Endothelial cell of umbilical vein (primary cell): ENCODE measurements at regions not wholly inside any gene's neighbourhood (a gene's known extent, or its start where the extent isn't known, plus 50 kb on each side); places are given as distances from the start of the nearest gene placed in this dataset.

Source experiments
- BruUV-seq: library from RNA; stranded (reverse); fragments of 400-500 nt; replicated peaks from 2 replicates; lab custom pipeline; 2021; lab: Mats Ljungman, UMichigan
- CTCF ChIA-PET: fragments of 300-600, 350-600 bp; sonication (Branson Sonifier 250); formaldehyde crosslinking; loops from one replicate; lab custom pipeline; 2021; ENCODE audit warnings: antibody characterized with exemption, inconsistent platforms; lab: Charles Lee
- POLR2A ChIA-PET: fragments of 300-600, 350-600 bp; sonication (Branson Sonifier 250); formaldehyde crosslinking; loops from one replicate; lab custom pipeline; 2021; ENCODE audit warnings: antibody characterized with exemption, inconsistent platforms; lab: Charles Lee
- DNase-seq: peaks from one replicate; pipeline ENCODE4 v3.0.0-alpha.2; 2011; ENCODE audit warnings: low read depth, low spot score
- FAIRE-seq: peaks from 2 replicates; lab custom pipeline; 2011; peaks lifted over from hg19 to GRCh38; lab: Jason Lieb, UNC
- H2AFZ ChIP-seq: 2 replicates; pipeline ENCODE4 v1.6.0; 2012; ENCODE audit warnings: low read depth, low read length, control low read depth, inconsistent platforms
- H3K27ac ChIP-seq: 2 replicates; pipeline ENCODE4 v1.5.1; 2011; ENCODE audit warnings: low read depth, mild to moderate bottlenecking, control low read depth, low read length, moderate library complexity; ENCODE audit not compliant: insufficient read depth
- H3K27me3 ChIP-seq, 2 experiments: 2 replicates each; pipeline versions ENCODE4 v1.6.0 to v1.6.1; 2011; ENCODE audit warnings: low read length in 2 of 2, mixed read lengths in 1 of 2; ENCODE audit not compliant: control insufficient read depth in 2 of 2, insufficient read depth in 2 of 2
- H3K36me3 ChIP-seq, 2 experiments: 2 replicates in 1 of 2; 3 replicates in 1 of 2; pipeline ENCODE4 v1.5.1; 2011; ENCODE audit warnings: low read length in 2 of 2, mild to moderate bottlenecking in 1 of 2, moderate library complexity in 1 of 2; ENCODE audit not compliant: control insufficient read depth in 2 of 2, insufficient read depth in 2 of 2; ENCODE audit errors: extremely low read depth in 1 of 2
- H3K4me1 ChIP-seq: 3 replicates; pipeline ENCODE4 v1.5.1; 2011; ENCODE audit warnings: mild to moderate bottlenecking, low read length; ENCODE audit not compliant: control insufficient read depth, insufficient read depth; ENCODE audit errors: extremely low read depth
- H3K4me2 ChIP-seq: 2 replicates; pipeline ENCODE4 v1.6.1; 2011; ENCODE audit warnings: low read length, control low read depth, mixed read lengths; ENCODE audit not compliant: insufficient read depth
- H3K4me3 ChIP-seq, 3 experiments: fragments of 200-600 bp in 1 of 3; sonication (generic), shearing (Covaris generic) in 1 of 3; replicated peaks in 1 of 3; 2 replicates each; pipeline ENCODE4 v1.5.1; 2011 to 2016; ENCODE audit warnings: control low read depth in 3 of 3, low read length in 3 of 3, mild to moderate bottlenecking in 2 of 3, inconsistent platforms in 1 of 3, low read depth in 1 of 3, moderate library complexity in 1 of 3; ENCODE audit not compliant: insufficient read depth in 1 of 3
- H3K79me2 ChIP-seq: 2 replicates; pipeline ENCODE4 v1.6.0; 2012; ENCODE audit warnings: low read length, inconsistent platforms; ENCODE audit not compliant: control insufficient read depth, insufficient read depth
- H3K9ac ChIP-seq: replicated peaks from 2 replicates; pipeline ENCODE3; 2011; ENCODE audit warnings: low read length, control low read depth; ENCODE audit not compliant: insufficient read depth; ENCODE audit errors: extremely low read depth
- H3K9me1 ChIP-seq: replicated peaks from 3 replicates; pipeline ENCODE4 v1.6.0; 2011; ENCODE audit warnings: mild to moderate bottlenecking, low read length; ENCODE audit not compliant: control insufficient read depth, insufficient read depth; ENCODE audit errors: extremely low read depth
- H3K9me3 ChIP-seq: replicated peaks from 2 replicates; pipeline ENCODE4 v1.5.1; 2012; ENCODE audit warnings: low read length, inconsistent platforms; ENCODE audit not compliant: control insufficient read depth, insufficient read depth
- H4K20me1 ChIP-seq: replicated peaks from 2 replicates; pipeline ENCODE3; 2011; ENCODE audit warnings: mild to moderate bottlenecking, low read length; ENCODE audit not compliant: control insufficient read depth, insufficient read depth; ENCODE audit errors: extremely low read depth
- CTCF ChIP-seq, 2 donors: IDR thresholded peaks; 1 replicate in 1 of 2; 2 replicates in 1 of 2; pipeline ENCODE4 v1.5.1; 2011; ENCODE audit warnings: low read length in 2 of 2, mild to moderate bottlenecking in 2 of 2, moderate library complexity in 2 of 2, control low read depth in 1 of 2, inconsistent platforms in 1 of 2, low read depth in 1 of 2; ENCODE audit not compliant: insufficient read depth in 1 of 2; ENCODE audit errors: extremely low read depth in 1 of 2
- EZH2 ChIP-seq: IDR thresholded peaks from 2 replicates; pipeline ENCODE4 v1.6.1; 2012; ENCODE audit warnings: borderline replicate concordance, low read depth, mild to moderate bottlenecking, moderate library complexity, low read length, inconsistent platforms; ENCODE audit not compliant: severe bottlenecking
- FOS ChIP-seq: IDR thresholded peaks from 2 replicates; pipeline ENCODE4 v1.6.1; 2011; ENCODE audit warnings: mild to moderate bottlenecking, low read length, moderate library complexity, borderline replicate concordance; ENCODE audit not compliant: insufficient read depth
- GATA2 ChIP-seq: IDR thresholded peaks from 2 replicates; pipeline ENCODE4 v1.7.0; 2011; ENCODE audit warnings: low read depth, mild to moderate bottlenecking, moderate library complexity, mixed read lengths, low read length; ENCODE audit not compliant: insufficient read length, insufficient read depth
- JUN ChIP-seq: IDR thresholded peaks from 2 replicates; pipeline ENCODE4 v1.6.1; 2011; ENCODE audit warnings: borderline replicate concordance, low read depth; ENCODE audit not compliant: insufficient read length, insufficient read depth
- MAX ChIP-seq: IDR thresholded peaks from 2 replicates; pipeline ENCODE4 v1.6.1; 2011; ENCODE audit not compliant: insufficient read depth, insufficient read length
- MYC ChIP-seq: IDR thresholded peaks from one replicate; pipeline ENCODE4 v1.6.1; 2011; ENCODE audit warnings: mild to moderate bottlenecking, low read depth, low read length
- POLR2A ChIP-seq: IDR thresholded peaks from 2 replicates; pipeline ENCODE4 v1.6.1; 2012; ENCODE audit warnings: low read depth, mild to moderate bottlenecking, control low read depth, low read length
- POLR2AphosphoS5 ChIP-seq: IDR thresholded peaks from 2 replicates; pipeline ENCODE4 v1.6.1; 2012; ENCODE audit warnings: low read depth, mild to moderate bottlenecking, control low read depth, low read length, moderate library complexity; ENCODE audit not compliant: insufficient read depth
- dilution Hi-C: fragments of 300-500 bp; cut with MboI; formaldehyde crosslinking; loops from one replicate; pipeline ENCODE4 v1.15.0; 2019; ENCODE audit warnings: low sequenced_read_pairs; ENCODE audit not compliant: extremely low pct_ligation_motif_present
- intact Hi-C: fragments of 100-400 bp; cut with micrococcal nuclease; formaldehyde crosslinking; loops from one replicate; pipeline ENCODE4 v1.10.0; 2022

GRCh38 chrX:13418126-13419097 is 98.6 kb upstream of the ATXN3L start:
- FAIRE-seq (peak; percentile 86), DNase-seq (peak; percentile 58)
- H3K27ac ChIP-seq: peak overlapping the region; percentile 63
- no peaks in the 10 kb centered on the region for H4K20me1 ChIP-seq
- CTCF ChIA-PET: interaction anchor here (1.2 to 1.8 kb wide), 2 partner anchors 10 to 14 kb away, joined by 4 read pairs; no protein-coding TSS in a partner anchor
- H3K36me3 ChIP-seq: no peaks in the 10 kb centered on the region
- peak overlapping the region; percentile 42 for H3K9ac ChIP-seq
- no peaks in the 10 kb centered on the region for H3K79me2 ChIP-seq
- H3K9me3 ChIP-seq: no peaks in the 10 kb centered on the region
- peak overlapping the region; percentile 22 for H3K4me2 ChIP-seq
- no peak overlapping the region for H3K4me3 ChIP-seq
- BruUV-seq: TSS peak; percentile 89
- intact Hi-C loops (no loop called here), dilution Hi-C loops (no loop called here)
- H3K27me3 ChIP-seq: no peaks in the 10 kb centered on the region
- TF ChIP-seq EZH2: no peak
- TF ChIP-seq POLR2A: no peak
- TF ChIP-seq GATA2: no peak
- TF ChIP-seq FOS: peak; percentile 28
- no peak for TF ChIP-seq MYC
- TF ChIP-seq JUN: peak; percentile 50
- no peaks in the 10 kb centered on the region for H3K9me1 ChIP-seq
- peak overlapping the region; percentile 77 for H2AFZ ChIP-seq
- peaks cover 9% of the 10 kb centered on the region for H3K4me1 ChIP-seq
- POLR2A ChIA-PET: no interaction called here

- FAIRE-seq: no peak
- Histone ChIP-seq H3K27ac (no peak overlapping the region), H3K36me3 (no peaks in the 10 kb centered on the region), H3K9me3 (no peaks in the 10 kb centered on the region), H3K4me2 (no peak overlapping the region), H3K27me3 (no peaks in the 10 kb centered on the region), H3K4me1 (peaks cover 9% of the 10 kb centered on the region), H3K9me1 (no peaks in the 10 kb centered on the region), H3K4me3 (no peak overlapping the region), H3K79me2 (no peaks in the 10 kb centered on the region), H3K9ac (no peak overlapping the region), H2AFZ (no peak overlapping the region), H4K20me1 (no peaks in the 10 kb centered on the region)
- TF ChIP-seq GATA2 (no peak), MAX (no peak), POLR2A (no peak), FOS (no peak), JUN (no peak), MYC (no peak), POLR2AphosphoS5 (no peak), EZH2 (no peak), CTCF (IDR thresholded peaks at IDR 0.05; ENCODE audit: extremely low read depth in 1 of 2, insufficient read depth in 1 of 2, low read depth in 1 of 2, low read length in 2 of 2) (no peak)
- BruUV-seq: no TSS peak
- ChIA-PET POLR2A (no interaction called here), CTCF (no interaction called here)
- dilution Hi-C loops (no loop called here), intact Hi-C loops (no loop called here)
- DNase-seq: no peak
Measured at GRCh38 chrX:13415509-13415908, 95.7 kb upstream of the ATXN3L start.
